Non-pigmented ciliary epithelial cell (primary cell): ENCODE measurements at regions not wholly inside any gene's neighbourhood (a gene's known extent, or its start where the extent isn't known, plus 50 kb on each side); places are given as distances from the start of the nearest gene placed in this dataset.
A peak's percentile ranks its signal among the peaks of the same experiment; 100 is the strongest.
"Not testable (repeated sequence)": the region's sequence is repeated elsewhere in the genome, so short reads cannot be mapped to it uniquely, and the experiment has no call there.

Experiments
- DNase-seq: peaks from one replicate; pipeline ENCODE4 v3.0.0-alpha.2; 2010; ENCODE audit warnings: low read depth

DNA sequence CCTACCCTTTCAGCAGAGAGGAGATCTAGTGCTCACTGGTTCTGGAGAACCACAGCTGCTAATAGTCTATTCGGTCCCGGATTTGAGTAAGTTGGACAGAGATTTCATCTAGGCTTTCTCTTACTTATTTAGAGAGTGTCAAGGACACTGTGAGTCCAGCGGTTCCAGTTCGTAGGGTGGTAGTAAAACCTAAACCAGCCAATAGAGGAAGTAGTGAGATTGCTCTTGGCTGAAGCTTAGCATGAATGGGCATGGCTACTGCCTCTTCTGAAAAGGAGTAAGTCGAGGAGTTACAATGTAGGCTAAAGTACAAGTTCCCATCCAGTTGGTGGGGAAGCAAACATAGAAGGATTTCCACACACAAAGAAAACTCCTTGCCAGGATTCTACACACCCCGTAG, 109.6 kb upstream of the MOCS2 start:
- DNase-seq = no peak

GRCh38 chr5:53219610-53220009, 110.1 kb upstream of the MOCS2 start:
- no peak for DNase-seq

DNA sequence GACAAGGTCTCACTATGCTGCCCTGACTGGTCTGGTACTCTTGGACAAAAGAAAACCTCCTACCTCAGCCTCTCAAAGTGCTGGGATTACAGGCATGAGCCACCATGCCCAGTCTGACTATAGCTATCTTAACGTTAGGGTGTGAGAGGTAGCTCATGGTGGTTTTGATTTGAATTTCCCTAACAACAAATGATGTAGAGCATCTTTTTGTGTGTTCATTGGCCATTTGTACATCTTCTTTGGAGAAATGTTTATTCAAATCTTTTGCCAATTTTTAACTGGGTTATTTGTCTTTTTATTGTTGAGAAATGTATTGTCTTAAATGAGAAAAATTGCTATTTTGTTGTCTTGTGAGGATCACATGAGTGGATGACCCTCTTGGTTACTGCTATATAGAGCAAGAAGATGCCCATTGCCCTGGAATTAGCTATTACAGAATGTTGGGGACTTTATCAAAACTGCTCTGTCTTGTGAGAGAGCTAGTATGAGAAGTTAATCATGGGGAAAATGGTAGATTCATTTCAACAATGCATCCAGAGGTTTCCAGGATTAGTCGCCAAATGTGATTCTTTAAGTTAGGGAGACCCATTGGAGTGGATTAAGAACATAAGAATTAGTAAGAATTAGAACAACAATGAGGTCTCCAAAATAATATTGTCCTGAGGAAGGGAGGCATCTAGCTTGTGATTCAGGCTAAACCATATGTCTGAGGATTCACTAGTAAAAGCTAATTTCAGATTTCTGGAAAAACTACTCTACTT, 124.3 kb upstream of the MOCS2 start:
- no peak for DNase-seq

GRCh38 chr5:53236683-53237082, 127.1 kb upstream of the MOCS2 start:
- no peak for DNase-seq

GRCh38 chr5:53237876-53238275, 128.3 kb upstream of the MOCS2 start:
- no peak for DNase-seq

DNA sequence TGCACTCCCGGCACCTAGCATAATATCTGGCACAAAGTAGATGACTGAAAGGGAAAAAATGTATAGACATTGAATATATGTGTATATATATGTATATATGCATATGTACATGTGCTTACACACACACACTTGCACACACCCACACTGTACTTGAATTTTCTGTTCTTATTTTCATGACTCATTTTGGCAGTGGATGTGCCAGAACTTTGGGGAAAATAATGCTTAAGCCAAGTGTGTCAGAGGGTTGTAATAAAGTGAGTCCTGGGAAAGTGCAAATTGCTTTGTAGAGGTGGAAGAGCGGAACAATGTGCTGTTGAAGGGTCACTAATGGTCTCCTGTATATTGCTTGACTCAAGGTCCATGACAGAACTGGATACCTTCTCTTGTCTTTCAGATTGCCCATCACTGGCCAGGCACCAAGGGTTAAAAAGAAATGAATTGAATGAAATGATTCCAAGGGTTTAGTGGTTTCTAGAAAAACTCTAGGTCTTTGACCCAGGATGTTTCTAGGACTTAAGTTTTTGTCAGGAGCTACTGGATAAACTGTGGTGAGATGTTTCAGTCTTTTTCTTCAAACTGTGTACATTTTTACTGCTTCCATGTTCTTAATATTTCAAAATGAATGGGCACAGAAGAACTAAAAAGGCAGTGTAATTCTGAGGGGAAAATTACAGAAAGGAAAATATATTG, 129.9 kb upstream of the MOCS2 start:
- no peak for DNase-seq

- no peak for DNase-seq
These were observed 131.1 kb upstream of the MOCS2 start for GRCh38 chr5:53240661-53241060.

GRCh38 chr5:53241572-53241971, 132.0 kb upstream of the MOCS2 start:
- no peak for DNase-seq

DNA sequence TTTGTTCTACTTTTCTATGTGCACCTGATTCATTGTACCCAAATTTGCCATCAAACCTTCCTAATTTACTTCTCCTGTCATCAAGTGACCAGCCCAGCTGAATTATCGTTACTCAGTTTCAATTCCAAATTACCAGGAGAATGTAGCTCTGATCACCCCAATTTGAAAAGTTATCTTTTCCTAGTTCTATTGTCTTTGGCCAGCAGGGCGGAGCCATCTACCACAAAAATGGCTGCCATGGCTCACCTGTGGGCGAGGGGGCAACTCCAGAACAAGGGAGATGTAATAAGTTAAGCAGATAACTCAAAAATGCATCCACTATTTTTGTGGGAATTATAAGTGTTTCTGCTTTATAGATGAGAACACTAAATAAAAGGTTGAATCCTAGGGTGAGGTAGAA, 133.8 kb upstream of the MOCS2 start:
- no peak for DNase-seq

GRCh38 chr5:53246042-53246836, 136.7 kb upstream of the MOCS2 start:
- peak; percentile 72 for DNase-seq

DNA sequence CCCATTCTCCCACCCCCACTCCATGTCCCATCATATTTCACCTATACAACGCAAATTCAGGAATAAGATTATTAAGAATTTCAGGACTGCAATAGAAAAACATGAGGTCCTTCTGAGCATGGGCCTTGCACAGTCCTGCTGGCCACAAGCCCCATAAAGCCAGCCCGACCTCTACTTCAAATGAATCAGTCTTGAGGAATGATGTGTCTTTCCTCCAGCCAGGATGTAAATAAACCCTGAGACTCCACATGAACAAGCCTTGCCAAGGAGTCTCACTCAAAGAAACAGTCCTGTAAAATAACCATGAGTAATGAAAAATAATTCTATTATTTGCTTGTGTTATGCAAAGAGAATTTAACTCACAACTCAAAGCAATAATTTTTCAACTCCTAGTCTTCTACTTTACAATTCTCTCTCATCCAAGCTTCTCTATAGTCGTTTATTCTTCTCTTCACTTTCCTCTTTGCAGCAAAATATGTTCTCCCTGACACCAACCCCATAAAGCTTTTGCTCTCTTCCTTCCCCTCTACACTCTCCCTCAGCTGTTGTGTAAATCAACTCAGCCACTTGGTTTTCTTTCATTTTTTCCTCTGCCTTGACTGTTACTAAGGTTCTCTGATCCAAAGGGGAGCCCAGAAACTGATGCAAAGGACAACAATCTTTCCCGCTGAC, 140.1 kb upstream of the MOCS2 start:
- DNase-seq = peak; percentile 92

GRCh38 chr5:53250201-53250550, 140.6 kb upstream of the MOCS2 start:
- no peak for DNase-seq

GRCh38 chr5:53253421-53253871, 143.9 kb upstream of the MOCS2 start:
- DNase-seq = peak; percentile 65

GRCh38 chr5:53256746-53257145, 147.2 kb upstream of the MOCS2 start:
- peak; percentile 82 for DNase-seq

GRCh38 chr5:53257806-53258373, 148.3 kb upstream of the MOCS2 start:
- no peak for DNase-seq

GRCh38 chr5:53259176-53259575, 149.6 kb upstream of the MOCS2 start:
- DNase-seq = no peak

DNA sequence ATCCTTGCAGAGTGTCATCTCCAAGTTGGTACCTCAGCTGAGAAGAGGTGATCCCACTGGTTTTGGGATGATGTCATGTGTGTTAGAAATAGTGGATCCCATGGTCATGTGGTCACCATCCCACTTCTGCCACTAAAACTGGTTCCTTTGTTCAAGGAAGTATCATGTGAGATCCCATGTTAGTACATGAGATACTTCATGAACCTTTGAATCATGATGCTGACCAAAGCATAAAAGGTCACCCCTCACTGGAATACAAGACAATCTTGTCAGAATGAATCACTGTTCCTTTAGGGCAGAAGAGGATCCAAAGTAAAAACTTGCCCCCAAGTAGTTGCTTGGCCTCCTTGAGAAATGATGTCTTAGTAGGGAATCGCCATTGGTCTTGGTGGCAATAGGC, 150.9 kb upstream of the MOCS2 start:
- DNase-seq = no peak

DNA sequence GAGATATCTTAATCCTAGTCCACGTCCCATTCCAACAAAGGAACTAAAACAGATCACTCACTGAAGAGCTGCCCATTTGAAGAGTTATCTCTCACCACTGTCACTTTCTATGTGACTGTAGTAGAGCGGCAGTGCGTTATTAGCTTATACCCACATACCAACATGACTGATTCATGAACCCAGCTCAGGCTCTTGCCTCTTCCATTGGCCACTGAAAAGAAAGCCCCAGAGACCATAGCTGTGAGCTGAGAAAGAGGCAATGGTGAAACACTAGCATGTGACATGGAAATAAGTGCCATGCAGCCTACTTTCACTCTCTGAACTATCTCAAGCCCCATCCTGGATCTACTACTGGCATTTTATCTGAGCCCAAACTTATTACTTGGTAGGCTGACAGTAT, 151.7 kb upstream of the MOCS2 start:
- DNase-seq = no peak

DNA sequence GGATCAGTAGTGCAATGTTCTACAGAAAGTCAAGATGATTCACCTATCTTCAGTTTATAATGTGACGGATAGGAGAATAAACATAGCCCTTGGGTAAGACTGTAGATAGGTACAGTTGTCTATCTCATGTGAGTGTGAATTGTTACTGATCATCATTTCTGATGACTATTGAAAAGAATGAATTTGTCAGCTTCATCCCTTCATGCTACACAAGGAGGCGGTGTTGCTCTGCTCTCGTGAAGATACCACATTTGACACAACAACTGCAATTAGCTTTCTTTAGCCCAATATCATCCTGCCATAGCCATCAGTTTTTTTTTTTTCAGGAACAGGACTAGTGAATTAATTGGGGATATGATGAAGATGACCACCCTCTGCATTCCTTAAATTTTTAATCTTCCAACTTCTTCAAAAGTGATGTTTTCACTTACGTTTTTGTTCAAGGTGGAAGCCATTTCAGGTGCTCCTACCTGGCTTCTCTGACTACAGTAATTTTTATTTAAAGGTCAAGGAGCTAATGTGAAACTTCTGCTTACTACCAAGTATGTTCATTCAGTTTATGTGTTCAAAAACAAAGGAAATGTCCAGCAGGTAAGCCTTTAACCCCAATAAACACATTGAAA, 152.9 kb upstream of the MOCS2 start:
- DNase-seq = no peak

DNA sequence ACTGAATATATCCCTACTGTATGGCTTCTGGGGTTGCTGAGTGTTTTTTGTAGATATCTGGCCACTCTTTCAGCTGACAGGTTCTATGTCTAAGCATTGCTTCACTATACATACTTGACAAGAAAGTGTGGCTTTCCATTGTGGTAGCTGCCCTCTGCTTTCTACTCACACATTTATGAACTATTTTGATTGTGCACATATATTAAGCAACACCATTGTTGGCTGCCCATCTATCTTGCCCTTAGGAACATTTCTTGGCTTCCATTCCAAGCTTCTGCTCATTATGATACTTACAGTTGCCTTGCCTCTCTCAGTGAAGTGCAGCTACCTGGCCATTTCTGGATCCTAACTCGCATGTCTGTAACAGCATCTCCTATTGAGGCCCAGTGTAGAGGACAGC, 153.6 kb upstream of the MOCS2 start:
- no peak for DNase-seq

- no peak for DNase-seq
These were observed 155.5 kb upstream of the MOCS2 start for GRCh38 chr5:53265043-53265442.

DNA sequence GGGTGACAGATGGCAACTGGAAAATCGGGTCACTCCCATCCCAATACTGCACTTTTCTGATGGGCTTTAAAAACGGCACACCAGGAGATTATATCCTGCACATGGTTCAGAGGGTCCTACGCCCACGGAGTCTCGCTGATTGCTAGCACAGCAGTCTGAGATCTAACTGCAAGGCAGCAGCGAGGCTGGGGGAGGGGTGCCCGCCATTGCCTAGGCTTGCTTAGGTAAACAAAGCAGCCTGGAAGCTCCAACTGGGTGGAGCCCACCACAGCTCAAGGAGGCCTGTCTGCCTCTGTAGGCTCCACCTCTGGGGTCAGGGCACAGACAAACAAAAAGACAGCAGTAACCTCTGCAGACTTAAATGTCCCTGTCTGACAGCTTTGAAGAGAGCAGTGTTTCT, 158.7 kb upstream of the MOCS2 start:
- not testable (repeated sequence) for DNase-seq
